COLO668 (cell line): ENCODE measurements at regions not wholly inside any gene's neighbourhood (a gene's known extent, or its start where the extent isn't known, plus 50 kb on each side); places are given as distances from the start of the nearest gene placed in this dataset.

Source experiments
- DNase-seq: peaks from one replicate; lab custom pipeline; 2025; ENCODE audit not compliant: unreplicated experiment; lab: John Stamatoyannopoulos, UW

GRCh38 chr3:135781026-135781815 lies 184.3 kb upstream of the PPP2R3A start:
- no peak for DNase-seq

GRCh38 chr3:135784557-135784956 lies 181.0 kb upstream of the PPP2R3A start:
- DNase-seq, result no peak

GRCh38 chr3:135788146-135788545 lies 177.4 kb upstream of the PPP2R3A start:
- no peak for DNase-seq

- no peak for DNase-seq
Measured at GRCh38 chr3:135788978-135789377, 176.6 kb upstream of the PPP2R3A start.

- no peak for DNase-seq
Measured at GRCh38 chr3:135792174-135792573, 173.4 kb upstream of the PPP2R3A start.

- DNase-seq, result no peak
Measured at GRCh38 chr3:135792858-135793475, 172.6 kb upstream of the PPP2R3A start.

- no peak for DNase-seq
Measured at GRCh38 chr3:135800071-135800549, 165.4 kb upstream of the PPP2R3A start.

- DNase-seq, result no peak
Measured at GRCh38 chr3:135801018-135801417, 164.5 kb upstream of the PPP2R3A start.

- no peak for DNase-seq
Measured at GRCh38 chr3:135802171-135802570, 163.4 kb upstream of the PPP2R3A start.

- DNase-seq, result no peak
Measured at GRCh38 chr3:135803028-135803692, 162.4 kb upstream of the PPP2R3A start.

- no peak for DNase-seq
Measured at GRCh38 chr3:135805752-135806151, 159.8 kb upstream of the PPP2R3A start.

GRCh38 chr3:135806317-135806716 lies 159.2 kb upstream of the PPP2R3A start:
- DNase-seq, result no peak

- no peak for DNase-seq
Measured at GRCh38 chr3:135807879-135808278, 157.6 kb upstream of the PPP2R3A start.

GRCh38 chr3:135809021-135809634 lies 156.4 kb upstream of the PPP2R3A start:
- peak; percentile 7 for DNase-seq

GRCh38 chr3:135811651-135812050 lies 153.9 kb upstream of the PPP2R3A start:
- DNase-seq, result no peak

GRCh38 chr3:135812057-135812456 lies 153.5 kb upstream of the PPP2R3A start:
- no peak for DNase-seq

- no peak for DNase-seq
Measured at GRCh38 chr3:135834465-135834864, 131.1 kb upstream of the PPP2R3A start.

- no peak for DNase-seq
Measured at GRCh38 chr3:135837977-135838631, 127.4 kb upstream of the PPP2R3A start.

- no peak for DNase-seq
Measured at GRCh38 chr3:135840436-135840835, 125.1 kb upstream of the PPP2R3A start.

- DNase-seq, result no peak
Measured at GRCh38 chr3:135844386-135844785, 121.1 kb upstream of the PPP2R3A start.

GRCh38 chr3:135848051-135848450 lies 117.5 kb upstream of the PPP2R3A start:
- no peak for DNase-seq
